Pons (tissue), 1 donor: ENCODE measurements at regions not wholly inside any gene's neighbourhood (a gene's known extent, or its start where the extent isn't known, plus 50 kb on each side); places are given as distances from the start of the nearest gene placed in this dataset.

Experiments
- DNase-seq: peaks from one replicate; pipeline ENCODE4 v3.0.0-alpha.2; 2016; ENCODE audit warnings: low spot score

- DNase-seq = no peak
Measured at GRCh38 chr2:118565786-118566540, 281.5 kb downstream of the EN1 start.

- DNase-seq = no peak
Measured at GRCh38 chr2:118565301-118565700, 282.1 kb downstream of the EN1 start.

- DNase-seq = no peak
Measured at GRCh38 chr2:118562144-118562543, 285.3 kb downstream of the EN1 start.

- DNase-seq = no peak
Measured at GRCh38 chr2:118558846-118559245, 288.6 kb downstream of the EN1 start.

GRCh38 chr2:118557791-118558190 is 289.7 kb downstream of the EN1 start:
- no peak for DNase-seq

- DNase-seq = no peak
Measured at GRCh38 chr2:118557016-118557415, 290.4 kb downstream of the EN1 start.

- no peak for DNase-seq
Measured at GRCh38 chr2:118554616-118555015, 292.8 kb downstream of the EN1 start.

GRCh38 chr2:118549503-118549902 is 297.9 kb downstream of the EN1 start:
- DNase-seq = no peak

- no peak for DNase-seq
Measured at GRCh38 chr2:118548880-118549488, 298.5 kb downstream of the EN1 start.

- peak; percentile 15 for DNase-seq
Measured at GRCh38 chr2:118539290-118539689, 308.2 kb downstream of the EN1 start.

GRCh38 chr2:118536306-118536705 is 311.1 kb downstream of the EN1 start:
- DNase-seq = no peak

- DNase-seq = no peak
Measured at GRCh38 chr2:118535818-118536212, 311.6 kb downstream of the EN1 start.

- no peak for DNase-seq
Measured at GRCh38 chr2:118535171-118535817, 312.2 kb downstream of the EN1 start.

GRCh38 chr2:118530976-118531375 is 316.5 kb downstream of the EN1 start:
- DNase-seq = no peak

GRCh38 chr2:118529908-118530599 is 317.4 kb downstream of the EN1 start:
- no peak for DNase-seq

- DNase-seq = no peak
Measured at GRCh38 chr2:118527571-118527970, 319.9 kb downstream of the EN1 start.

- no peak for DNase-seq
Measured at GRCh38 chr2:118525346-118525745, 322.1 kb downstream of the EN1 start.

- DNase-seq = no peak
Measured at GRCh38 chr2:118524911-118525310, 322.5 kb downstream of the EN1 start.

GRCh38 chr2:118523761-118524160 is 323.7 kb downstream of the EN1 start:
- no peak for DNase-seq

GRCh38 chr2:118521960-118522359 is 325.5 kb downstream of the EN1 start:
- no peak for DNase-seq

- DNase-seq = no peak
Measured at GRCh38 chr2:118521272-118521671, 326.2 kb downstream of the EN1 start.

- peak; percentile 17 for DNase-seq
Measured at GRCh38 chr2:118520246-118520645, 327.2 kb downstream of the EN1 start.

- DNase-seq = peak; percentile 11
Measured at GRCh38 chr2:118519511-118519910, 327.9 kb downstream of the EN1 start.
